ENCODE measurements at regions not wholly inside any gene's neighbourhood (a gene's known extent, or its start where the extent isn't known, plus 50 kb on each side); places are given as distances from the start of the nearest gene placed in this dataset.

GRCh38 chr2:139064159-139064558, 284.0 kb upstream of the NXPH2 start:
- H3K9me3 ChIP-seq (ENCODE audit: control insufficient read depth, low read depth, low read length): no peaks in the 10 kb centered on the region
- no peaks in the 10 kb centered on the region for H3K79me2 ChIP-seq (ENCODE audit: insufficient read depth, low read length)
- H2AFZ ChIP-seq (ENCODE audit: low read length): no peak overlapping the region
- H3K9ac ChIP-seq (ENCODE audit: extremely low read depth, insufficient read length, low read length): no peak overlapping the region
- H2BK15ac ChIP-seq (ENCODE audit: low read depth, low read length): no peak overlapping the region
- no peaks in the 10 kb centered on the region for H3K79me1 ChIP-seq (ENCODE audit: insufficient read depth, low read depth, low read length, poor library complexity, severe bottlenecking)
- no peak overlapping the region for H3K18ac ChIP-seq (ENCODE audit: insufficient read length, low read depth, low read length)
- Mint-ChIP-seq H3K27ac (no peak overlapping the region), H3K9me3 (no peaks in the 10 kb centered on the region), H3K27me3 (ENCODE audit: low read depth) (no peaks in the 10 kb centered on the region), H3K4me1 (0 out of 4 replicates have a peak, but pooled peaks cover 0 to 5% of the 10 kb centered on the region in 2 experiments), H3K4me3 (no peak overlapping the region), H3K36me3 (ENCODE audit: insufficient read depth in 1 of 3, low read depth in 3 of 3) (no peaks in the 10 kb centered on the region)
- H4K8ac ChIP-seq (replicated peaks; ENCODE audit: insufficient read length, low read depth, low read length): no peak overlapping the region
- H3K4me1 ChIP-seq (ENCODE audit: insufficient read depth, low read length): no peaks in the 10 kb centered on the region
- no peak overlapping the region for H2BK20ac ChIP-seq (ENCODE audit: low read depth, low read length, poor library complexity, severe bottlenecking)
- no peak overlapping the region for H3K4me2 ChIP-seq (ENCODE audit: insufficient read depth, insufficient read length, low read length)
- H3K4ac ChIP-seq (ENCODE audit: low read depth, low read length): no peak overlapping the region
- no peak for TF ChIP-seq CTCF (conservative IDR thresholded peaks at IDR 0.05)
- H4K91ac ChIP-seq (ENCODE audit: insufficient read length, low read depth, low read length): no peak overlapping the region
- H3K27ac ChIP-seq (ENCODE audit: insufficient read length, low read depth, low read length): no peak overlapping the region
- H4K5ac ChIP-seq (ENCODE audit: insufficient read length, low read depth, low read length): no peak overlapping the region
- H3T11ph ChIP-seq (ENCODE audit: low read length): no peak overlapping the region
- H2BK5ac ChIP-seq (ENCODE audit: insufficient read length, low read length): no peak overlapping the region
- no peaks in the 10 kb centered on the region for H4K20me1 ChIP-seq (ENCODE audit: control insufficient read depth, insufficient read depth, insufficient read length)
- no peaks in the 10 kb centered on the region for H3K23me2 ChIP-seq (ENCODE audit: insufficient read length, low read depth, low read length, poor library complexity, severe bottlenecking)
- no peak overlapping the region for H3K14ac ChIP-seq (ENCODE audit: insufficient read depth, low read length)
- no peak overlapping the region for H3K23ac ChIP-seq (ENCODE audit: insufficient read length, low read depth, low read length)
- H3K27me3 ChIP-seq (ENCODE audit: insufficient read depth, low read length): no peaks in the 10 kb centered on the region
- no peak for DNase-seq
- no peak overlapping the region for H3K56ac ChIP-seq (ENCODE audit: insufficient read length, low read depth, low read length)
- no peak overlapping the region for H2BK12ac ChIP-seq (ENCODE audit: insufficient read length, low read depth, low read length)
- H2AK5ac ChIP-seq (ENCODE audit: insufficient read length, low read length): no peak overlapping the region
- no peak overlapping the region for H2BK120ac ChIP-seq (ENCODE audit: low read depth, low read length, poor library complexity, severe bottlenecking)
